Bone marrow (tissue), 2 donors: ENCODE measurements at regions not wholly inside any gene's neighbourhood (a gene's known extent, or its start where the extent isn't known, plus 50 kb on each side); places are given as distances from the start of the nearest gene placed in this dataset.

ENCODE experiments used
- DNase-seq, 2 donors: peaks; one replicate each; lab custom pipeline; 2025; lab: John Stamatoyannopoulos, UW

DNA sequence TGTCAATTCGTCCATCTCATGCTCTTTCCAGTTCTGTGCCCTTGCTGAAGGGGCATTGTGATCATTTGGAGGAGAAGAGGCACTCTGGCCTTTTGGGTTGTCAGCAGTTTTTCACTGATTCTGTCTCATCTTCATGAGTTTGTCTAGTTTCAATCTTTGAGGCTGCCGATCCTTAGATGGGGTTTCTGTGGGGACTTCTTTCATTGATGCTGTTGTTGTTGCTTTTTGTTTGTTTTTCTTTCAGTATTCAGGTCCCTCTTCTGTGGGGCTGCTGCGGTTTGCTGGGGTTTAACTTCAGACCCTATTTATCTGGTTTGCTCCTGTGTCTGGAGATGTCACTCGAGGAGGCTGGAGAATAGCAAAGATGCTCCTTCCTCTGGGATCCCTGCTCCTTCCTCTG, 224.3 kb downstream of the JRKL start:
- no peak for DNase-seq

DNA sequence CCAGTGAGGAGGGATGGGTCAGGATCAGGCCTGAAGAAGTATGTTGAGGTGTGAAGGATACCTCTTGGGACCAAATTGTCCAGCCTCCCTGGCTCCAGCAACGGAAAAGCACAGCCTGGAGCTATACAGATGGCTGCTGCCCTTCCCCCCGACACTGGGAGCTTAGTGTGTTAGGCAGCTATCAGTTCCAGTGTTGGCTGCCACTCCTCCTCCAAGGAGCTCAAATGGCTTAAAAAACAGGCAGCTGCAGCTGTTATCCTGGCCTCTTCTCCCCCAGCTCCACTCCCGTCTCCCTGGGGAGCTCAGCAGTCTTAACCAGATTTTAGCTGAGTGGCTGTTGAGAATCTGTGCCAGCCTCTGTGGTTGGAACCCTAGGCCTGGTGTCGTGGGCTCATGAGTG, 225.0 kb downstream of the JRKL start:
- DNase-seq: no peak

DNA sequence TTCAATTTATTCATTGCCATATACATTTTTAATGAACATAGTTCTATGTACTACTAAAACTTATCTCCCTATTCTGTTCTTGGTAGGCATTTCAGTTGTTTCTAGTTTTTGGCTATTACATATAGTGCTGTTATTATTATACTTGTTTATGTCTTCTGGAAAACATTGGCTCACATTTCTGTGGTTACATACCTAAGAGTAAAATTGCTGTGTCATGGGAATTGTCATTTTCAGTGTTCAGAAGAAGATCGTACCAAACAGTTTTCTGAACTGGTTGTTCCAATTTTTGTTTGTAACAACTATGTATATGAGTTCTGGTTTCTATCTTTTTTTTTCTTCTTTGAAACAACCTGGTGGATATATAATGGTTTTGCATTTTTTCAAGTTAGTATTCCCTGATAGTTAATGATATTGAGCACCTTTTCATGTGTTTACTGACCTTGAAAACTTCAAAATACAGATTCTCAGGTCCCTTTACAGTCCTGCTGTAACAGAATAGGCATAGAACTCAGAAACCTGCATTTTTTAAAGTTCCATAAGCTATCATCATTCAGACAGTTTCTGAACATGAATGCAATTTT, 230.7 kb downstream of the JRKL start:
- DNase-seq: no peak

DNA sequence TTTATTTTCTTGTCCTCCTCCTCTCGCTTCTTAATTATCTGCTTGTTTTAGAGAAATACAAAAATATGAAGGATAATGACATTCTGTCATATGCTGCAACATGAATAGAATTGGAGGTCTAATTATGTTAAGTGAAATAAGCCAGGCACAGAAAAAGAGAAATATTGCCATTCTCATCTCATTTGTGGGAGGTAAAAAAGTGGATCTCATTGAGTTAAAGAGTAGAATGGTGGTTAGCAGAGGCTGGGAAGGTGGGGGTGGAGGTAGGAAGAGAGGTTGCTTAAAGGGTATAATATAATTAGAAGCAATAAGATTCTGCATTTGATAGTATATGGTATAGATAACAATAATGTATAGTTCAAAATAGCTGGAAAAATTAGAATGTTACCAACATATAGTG, 231.3 kb downstream of the JRKL start:
- DNase-seq: no peak

DNA sequence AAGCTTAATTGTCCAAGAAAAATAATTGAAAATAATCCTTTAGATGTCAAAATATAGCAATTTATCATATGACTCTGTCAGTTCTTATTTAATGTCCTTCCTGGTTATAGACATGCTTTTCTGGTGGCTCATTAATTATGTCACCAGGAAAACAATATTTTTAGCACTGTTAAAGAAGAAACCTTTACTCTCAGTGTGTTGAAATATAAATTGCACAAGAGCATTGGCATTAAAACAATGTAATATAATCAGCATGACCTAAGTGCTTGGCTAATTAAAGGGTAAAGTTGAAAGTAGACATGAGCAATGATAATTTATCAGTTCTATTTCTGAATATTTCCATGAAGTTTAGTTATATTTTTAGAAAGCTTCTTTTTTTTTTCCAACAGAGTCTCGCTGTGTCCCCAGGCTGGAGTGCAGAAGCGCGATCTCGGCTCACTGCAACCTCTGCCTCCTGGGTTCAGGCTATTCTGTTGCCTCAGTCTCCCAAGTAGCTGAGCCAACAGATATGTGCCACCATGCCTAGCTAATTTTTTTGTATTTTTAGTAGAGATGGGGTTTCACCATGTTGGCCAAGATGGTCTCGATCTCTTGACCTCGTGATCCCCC, 232.3 kb downstream of the JRKL start:
- DNase-seq: no peak

DNA sequence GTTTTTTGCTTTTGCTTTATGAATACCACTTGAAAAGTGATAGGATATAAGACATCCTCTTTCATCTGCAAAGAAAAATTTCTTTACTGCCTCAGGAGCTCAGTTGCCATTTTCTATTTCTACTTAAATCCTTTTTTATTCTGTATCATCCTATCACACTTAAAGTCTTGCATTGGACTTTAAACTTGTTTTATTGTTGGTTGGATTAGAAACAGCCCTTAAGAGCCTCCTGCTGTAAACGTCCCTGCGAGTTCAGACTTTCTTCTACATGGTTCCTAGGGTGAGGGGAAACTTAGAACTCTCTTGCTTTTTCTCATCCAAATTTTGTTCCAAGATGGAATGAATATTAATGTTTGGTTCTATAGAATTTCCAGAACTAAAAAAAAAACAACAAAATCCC, 234.3 kb downstream of the JRKL start:
- no peak for DNase-seq

DNA sequence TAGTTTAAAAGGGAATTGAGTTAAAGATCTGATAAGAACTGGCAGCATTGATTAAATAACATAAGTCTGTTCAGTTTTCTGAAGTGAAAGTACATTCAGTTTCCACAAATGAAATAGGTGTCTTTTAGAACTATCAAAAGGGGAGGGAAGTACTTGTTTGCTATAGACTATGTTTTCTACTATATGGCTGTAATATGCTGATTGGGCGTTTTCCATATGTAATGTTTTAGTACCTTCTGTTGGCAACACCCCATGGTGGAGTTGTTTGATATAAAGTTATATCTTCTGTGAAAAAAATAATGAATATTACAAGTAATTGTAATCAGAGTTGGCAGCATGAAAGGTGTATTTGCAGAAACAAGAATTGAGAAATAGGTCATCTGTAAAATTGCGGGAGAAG, 237.6 kb downstream of the JRKL start:
- no peak for DNase-seq

DNA sequence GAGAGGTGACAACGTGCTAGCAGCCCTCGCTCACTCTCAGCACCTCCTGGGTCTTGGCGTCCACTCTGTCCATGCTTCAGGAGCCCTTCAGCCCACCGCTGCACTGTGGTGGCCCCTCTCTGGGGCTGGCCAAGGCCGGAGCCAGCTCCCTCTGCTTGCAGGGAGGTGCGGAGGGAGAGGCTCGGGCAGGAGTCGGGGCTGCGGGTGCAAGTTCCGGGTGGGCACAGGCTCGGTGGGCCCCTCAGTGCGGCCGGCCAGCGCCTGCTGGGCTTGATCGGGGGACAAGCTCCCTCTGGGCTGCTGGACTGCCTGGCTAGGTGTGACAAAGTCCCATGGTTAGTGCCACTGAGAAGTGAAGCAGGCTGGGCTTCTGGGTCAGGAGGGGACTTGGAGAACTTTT, 245.8 kb downstream of the JRKL start:
- no peak for DNase-seq

DNA sequence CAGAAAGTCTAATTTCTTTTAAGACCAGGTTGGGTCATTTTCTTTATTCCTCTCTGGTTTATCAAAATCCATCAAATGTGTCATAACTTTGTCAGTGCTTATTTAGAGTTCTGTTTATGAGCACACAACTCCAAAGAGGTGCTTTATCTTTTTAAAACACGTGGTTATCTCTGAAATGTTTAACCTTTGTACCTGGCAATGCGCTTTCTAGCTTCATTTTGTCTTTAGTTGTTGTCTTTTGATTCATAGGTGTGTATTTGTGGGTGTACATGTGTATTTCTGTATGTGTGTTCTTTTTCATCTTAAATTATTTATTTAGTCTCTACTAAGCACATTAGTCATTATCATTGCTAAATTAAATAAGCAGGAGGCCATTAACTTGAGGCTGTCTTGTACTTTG, 251.4 kb downstream of the JRKL start:
- no peak for DNase-seq

DNA sequence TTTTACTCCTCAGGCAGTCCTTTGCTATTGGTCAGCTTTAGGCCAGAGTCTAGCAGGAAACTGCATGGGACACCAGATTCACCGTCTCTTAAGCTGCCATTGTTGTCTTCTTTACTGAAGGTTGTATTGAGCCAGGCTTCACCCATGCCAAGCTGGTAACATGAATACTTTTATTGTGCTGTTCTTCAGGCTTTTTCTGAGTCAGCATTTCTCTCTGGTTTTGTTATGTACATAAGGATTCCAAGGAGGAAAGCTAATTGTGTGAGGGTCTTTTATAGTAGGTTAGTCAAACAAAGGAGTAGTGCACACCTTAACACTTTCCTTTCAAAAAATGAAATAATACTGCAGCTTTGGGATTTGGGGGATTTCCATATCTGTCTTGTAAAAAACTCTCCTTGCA, 252.8 kb downstream of the JRKL start:
- DNase-seq: no peak

DNA sequence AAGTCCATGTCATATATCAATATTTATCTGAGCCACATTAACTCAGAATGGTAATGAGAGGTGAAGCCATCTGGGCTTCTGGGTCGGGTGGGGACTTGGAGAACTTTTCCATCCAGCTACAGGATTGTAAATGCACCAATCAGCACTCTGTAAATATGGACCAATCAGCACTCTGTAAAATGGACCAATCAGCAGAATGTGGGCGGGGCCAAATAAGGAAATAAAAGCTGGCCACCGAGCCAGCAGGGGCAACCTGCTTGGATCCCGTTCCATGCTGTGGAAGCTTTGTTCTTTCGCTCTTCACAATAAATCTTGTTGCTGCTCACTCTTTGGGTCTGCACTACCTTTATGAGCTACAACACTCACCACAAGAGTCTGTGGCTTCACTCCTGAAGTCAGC, 253.4 kb downstream of the JRKL start:
- DNase-seq: no peak

DNA sequence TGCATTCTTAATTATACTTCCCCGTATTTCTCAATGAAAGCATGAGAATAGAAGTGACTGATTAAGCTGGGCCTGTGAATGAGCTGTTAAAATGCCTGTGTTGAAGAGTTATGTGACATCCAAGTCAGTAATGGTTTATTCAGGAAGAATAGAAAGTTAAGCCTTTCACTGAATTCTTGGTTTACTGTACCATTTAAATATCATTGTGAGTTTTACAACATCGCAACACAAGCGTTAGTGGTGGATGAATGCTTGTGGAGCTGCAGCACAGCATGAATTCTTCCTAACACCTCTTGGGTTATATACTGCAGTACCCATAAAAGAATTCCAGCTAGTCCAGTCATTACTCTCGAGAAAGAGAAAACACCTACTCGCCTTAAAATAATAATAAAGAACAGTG, 257.8 kb downstream of the JRKL start:
- DNase-seq: no peak

DNA sequence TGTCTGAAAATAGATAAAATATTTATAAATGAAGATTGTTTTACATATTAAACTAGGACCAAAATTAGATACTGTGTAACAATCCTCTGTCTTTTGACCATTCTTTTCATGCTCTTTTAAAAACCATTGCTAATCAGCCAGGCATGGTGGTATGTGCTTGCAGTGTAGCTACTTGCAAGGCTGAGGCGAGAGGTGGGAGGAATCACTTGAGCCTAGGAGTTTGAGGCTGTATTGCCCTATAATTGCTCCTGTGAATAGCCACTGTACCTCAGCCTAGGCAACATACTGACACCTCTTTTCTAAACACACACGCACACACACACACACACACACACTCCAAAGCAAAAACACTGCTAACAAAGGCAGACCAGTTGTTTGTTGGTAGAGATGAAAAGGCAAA, 259.2 kb downstream of the JRKL start:
- no peak for DNase-seq

DNA sequence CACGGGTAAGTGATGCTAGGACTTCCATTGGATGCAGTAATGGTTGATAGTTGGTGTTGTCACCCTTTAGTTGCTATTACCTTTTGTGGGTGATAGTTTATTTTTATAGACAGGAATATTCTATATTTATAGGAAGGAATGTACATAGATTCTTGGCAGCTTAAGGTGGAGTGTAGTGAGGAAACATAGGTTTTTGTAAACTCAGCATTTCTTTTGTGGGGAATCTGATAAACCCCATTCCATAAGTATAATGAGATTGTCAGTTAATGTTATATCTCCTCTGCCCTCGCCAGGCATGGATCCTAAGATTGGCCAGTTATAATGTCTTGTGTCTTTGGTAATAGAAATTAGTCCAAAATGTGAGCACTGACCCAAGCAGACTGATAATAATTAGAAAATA, 262.7 kb downstream of the JRKL start:
- no peak for DNase-seq

DNA sequence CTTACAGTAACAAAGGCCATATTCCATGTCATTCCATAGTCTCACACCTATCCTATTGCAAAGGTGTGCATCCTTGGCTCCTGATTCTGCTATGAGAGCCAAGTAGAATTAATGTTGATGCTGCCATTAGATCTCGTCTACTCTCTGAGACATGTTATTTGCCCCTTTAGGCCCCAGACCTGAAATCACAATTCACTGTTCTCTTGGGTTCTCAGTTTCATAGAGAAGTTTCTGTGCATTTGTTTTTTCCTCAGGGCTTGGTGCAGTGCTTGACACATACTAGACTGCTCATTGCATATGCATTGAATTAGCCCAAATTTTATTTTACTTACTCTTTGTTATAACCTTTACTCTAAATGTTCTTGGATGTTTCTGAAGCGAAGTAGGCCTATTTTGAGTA, 265.7 kb downstream of the JRKL start:
- no peak for DNase-seq

DNA sequence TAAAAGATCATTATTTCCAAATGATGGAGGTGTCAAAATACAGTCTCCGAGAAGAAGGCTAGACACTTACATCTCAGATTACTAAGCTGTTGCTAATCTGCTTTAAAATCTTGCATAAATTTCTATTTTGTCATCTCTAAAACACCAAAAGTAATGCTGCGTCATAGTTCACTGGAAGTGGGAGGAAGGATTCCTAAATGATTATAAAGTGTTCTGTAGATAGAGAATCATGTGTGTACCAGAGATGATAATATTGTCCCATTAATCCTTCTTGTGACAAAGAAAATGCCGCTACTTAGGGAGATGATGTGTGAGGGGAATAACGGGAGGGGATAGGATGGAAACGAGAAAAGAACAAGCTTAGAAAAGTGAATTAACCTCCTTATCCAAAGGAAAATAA, 268.6 kb downstream of the JRKL start:
- DNase-seq: no peak

DNA sequence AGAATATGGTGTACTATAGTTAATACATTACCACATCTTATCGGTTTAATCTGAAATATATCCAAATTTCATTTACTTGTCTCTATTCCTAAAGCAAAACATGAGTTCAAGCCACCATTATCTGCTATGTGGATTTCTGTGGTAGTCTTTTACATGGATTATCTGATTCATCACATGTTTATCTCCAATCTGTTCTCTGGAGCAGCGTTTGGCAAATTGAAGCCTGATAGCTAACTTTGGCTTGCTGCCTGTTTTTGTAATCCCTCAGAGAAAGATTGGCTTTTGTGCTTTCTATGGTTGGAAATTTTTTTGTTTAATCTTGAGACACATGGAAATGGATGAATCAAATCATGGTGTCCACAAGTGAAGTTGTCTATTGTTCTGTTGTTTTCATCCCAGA, 274.3 kb downstream of the JRKL start:
- no peak for DNase-seq

DNA sequence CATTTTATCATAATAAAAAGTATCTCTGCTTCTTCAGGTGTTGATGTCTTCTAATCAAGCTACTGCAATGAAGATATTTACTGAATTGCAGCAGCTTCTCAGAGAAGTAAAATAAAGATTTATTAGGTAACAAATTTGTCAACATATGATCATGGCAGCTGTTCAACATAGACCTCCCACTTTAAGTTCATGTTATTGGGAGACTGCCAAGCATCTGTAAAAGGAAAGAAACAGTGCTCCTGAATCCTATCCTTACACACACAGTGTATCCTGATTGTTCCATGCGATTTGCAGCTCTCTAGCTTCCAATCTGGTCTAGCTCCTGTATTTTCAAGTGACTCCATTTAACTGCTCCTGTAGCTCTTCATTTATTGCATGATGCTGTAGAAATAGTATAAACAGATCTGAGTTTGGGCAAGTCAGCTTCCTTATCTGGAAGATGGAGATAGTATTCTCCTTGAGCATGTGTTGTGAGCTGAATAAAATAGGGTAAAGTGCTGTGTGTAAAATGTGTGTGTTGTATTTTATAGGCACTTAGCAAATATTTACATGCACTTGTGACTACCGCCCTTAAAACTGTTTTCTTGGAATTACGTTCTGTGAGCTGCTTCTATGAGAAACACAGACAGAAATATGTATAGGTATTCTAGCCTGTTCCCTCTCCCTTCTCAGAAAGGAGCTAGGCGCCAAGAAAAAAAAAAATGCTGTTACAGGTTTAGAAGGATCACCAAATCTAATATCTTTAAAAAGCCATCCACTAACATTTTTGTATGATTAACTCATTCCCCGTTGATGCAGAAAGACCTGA, 290.6 kb downstream of the JRKL start:
- no peak for DNase-seq

DNA sequence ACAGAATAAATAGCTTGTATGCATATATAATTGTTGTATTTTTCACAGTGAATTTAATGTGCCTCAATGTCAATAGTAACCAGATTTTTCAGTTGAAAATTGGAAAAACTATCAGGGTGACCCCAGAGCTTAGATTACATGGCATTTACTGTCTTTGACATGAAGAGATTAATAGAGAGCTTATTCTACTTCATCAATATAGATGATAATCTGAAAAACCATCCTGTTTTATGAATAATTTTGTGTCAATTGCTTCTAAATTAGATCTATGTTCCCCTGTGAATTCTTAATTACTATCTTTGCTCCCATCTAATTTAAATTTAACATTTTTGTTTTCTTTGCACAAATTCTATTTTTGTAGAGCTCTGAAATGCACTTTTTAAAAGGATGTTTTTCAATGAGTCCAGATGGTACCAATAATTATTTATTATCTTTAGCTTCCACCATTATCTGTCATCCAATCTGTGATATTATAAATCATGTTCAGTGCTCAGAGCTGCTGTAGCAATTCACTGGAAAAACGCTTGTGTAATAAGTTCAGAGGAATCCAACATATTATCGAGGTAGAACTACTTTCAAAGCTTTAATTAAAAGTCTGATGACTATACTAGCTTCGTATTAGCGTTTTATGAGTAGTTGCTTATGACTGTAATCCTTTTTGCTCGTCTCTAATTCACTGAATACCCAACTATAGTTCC, 291.4 kb downstream of the JRKL start:
- no peak for DNase-seq

DNA sequence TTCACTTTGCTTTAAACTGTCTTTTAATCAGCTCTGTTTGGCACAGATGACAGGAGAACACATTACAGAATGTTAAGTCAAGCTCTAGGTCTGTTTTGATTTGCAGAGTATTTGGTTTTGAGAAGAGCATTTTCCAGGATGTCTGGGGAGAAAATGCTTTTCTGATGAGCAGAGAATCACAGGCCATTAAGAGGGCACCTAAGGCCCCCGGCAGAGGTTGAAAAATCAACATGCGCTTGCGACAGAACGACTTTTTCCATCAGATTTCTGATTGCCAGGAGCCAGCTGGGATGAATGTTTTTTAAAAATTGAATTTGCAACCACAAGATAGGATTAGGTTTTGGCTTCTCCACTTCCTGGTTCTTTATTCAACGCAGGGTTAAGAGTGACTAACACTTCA, 304.5 kb downstream of the JRKL start:
- no peak for DNase-seq

DNA sequence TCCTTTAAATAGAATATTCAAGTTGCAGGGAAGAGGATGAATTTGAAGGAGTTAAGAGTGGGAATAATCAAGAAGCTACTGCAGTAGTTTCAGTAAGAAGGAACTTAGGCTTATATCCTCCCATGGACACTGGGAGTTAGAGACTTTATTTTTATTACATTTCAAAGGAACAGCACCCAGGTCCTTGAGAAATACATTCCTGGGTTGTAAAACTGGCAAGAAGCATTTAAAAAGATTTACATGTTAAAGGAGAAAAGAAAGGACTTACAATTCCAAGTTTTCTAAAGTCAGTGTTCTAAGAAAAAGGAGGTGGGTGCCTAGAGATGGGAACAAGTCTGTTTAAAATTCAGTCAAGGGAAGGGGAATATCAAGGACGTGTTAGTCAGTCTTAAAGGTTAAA, 306.9 kb downstream of the JRKL start:
- DNase-seq: no peak

DNA sequence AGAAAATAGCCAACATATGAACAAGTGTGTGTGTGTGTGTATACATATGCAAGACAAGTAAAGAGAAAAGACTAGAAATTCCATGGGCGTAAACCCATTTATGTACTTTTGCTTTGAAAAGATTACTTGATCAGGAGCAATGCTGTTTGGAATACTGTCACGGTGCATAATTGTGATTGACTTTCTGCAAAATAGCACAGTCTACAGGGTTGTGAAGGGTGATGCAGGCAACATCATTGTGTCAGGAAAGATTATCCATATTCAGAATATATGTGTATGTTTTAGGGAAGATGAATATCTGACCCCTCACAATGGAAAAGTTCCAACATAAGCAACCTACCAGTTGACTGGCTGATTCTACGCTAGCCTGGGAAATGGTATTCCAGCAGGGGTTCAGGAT, 307.7 kb downstream of the JRKL start:
- no peak for DNase-seq

DNA sequence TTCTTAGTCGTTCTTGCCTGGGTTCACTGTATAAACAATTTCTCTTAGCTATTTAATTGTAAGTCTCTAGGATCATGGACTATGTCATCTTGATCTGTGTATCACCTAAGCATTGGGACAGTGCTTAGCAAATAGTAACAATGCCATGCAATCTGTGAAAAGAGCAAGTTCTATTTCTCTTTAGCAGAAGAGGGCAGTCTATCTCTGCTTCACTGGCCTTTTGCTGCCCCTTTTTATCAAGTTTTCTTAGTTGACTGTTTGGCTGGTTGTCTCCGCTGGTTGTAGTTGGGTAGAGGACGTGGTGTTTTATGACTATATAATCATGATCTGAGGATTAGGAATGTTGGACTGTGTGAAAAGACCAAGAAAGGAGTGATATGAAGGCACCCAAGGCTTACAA, 315.0 kb downstream of the JRKL start:
- DNase-seq: no peak
